ENCODE measurements at regions not wholly inside any gene's neighbourhood (a gene's known extent, or its start where the extent isn't known, plus 50 kb on each side); places are given as distances from the start of the nearest gene placed in this dataset.

DNA sequence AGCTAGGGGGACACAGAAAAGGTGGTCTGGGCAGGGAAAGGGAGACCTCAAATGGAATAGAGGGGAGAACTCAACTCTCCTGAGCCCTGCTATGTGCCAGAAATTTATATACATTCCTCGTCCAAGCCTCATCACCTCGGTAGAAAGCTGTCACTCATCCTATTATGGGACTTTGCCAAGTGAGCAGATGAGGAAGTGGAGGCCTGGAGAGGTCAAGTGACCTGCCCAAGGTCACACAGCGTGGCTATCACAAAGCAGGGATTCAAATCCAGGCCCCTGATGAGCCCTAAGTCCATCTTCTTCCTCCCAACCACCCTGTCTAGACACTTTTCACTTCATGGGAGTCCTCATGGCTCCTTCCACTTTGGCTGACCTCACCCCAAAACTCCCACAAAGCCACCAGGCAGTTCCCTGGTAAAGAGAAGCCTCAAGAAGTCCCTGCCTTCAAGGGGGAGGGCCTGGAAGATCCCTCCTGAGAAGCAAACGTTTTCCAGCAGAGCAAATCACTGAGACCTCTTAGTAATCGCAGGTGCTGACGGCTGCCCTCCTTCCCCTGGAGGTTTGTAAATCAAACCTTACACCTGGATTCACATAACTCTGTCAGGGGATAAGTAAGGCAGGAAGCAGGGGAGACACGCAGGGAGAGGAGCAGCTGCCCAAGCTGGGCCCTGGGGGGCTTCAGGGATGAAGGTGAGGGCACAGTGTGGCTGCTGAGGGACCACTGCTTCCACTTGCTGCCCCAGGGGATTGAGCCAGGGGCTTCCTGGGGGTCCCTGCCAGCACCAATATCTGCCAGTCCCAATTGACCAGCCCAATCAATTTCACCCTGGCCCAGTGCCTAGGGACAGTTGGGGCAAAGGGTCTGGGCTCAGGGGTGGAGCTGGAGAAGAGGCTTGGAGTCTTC is 351.2 kb downstream of the MATN1 start:
- no peak for TF ChIP-seq POLR2A (IDR thresholded peaks at IDR 0.05; ENCODE audit: low read depth, low read length)
- no peak for TF ChIP-seq TAF1 (IDR thresholded peaks at IDR 0.05; ENCODE audit: borderline replicate concordance, low read depth, low read length)
